H9 (cell line): ENCODE measurements at regions not wholly inside any gene's neighbourhood (a gene's known extent, or its start where the extent isn't known, plus 50 kb on each side); places are given as distances from the start of the nearest gene placed in this dataset.

Source experiments
- DNase-seq: peaks from one replicate; pipeline ENCODE4 v3.0.0-alpha.2; 2017
- H2AFZ ChIP-seq: one replicate; pipeline ENCODE4 v1.6.1; 2013; ENCODE audit warnings: mild to moderate bottlenecking, low read length, control low read depth, moderate library complexity
- H2AK5ac ChIP-seq: 2 replicates; pipeline ENCODE4 v1.6.1; 2013; ENCODE audit warnings: low read length, control low read depth, mixed read lengths; ENCODE audit not compliant: insufficient read length
- H2BK120ac ChIP-seq: one replicate; pipeline ENCODE4 v1.6.1; 2013; ENCODE audit warnings: low read depth, mild to moderate bottlenecking, low read length, control low read depth, inconsistent platforms; ENCODE audit not compliant: poor library complexity, severe bottlenecking
- H2BK12ac ChIP-seq: 2 replicates; pipeline ENCODE4 v1.6.1; 2013; ENCODE audit warnings: low read length, control low read depth, mixed read lengths, low read depth; ENCODE audit not compliant: insufficient read length
- H2BK15ac ChIP-seq: 2 replicates; pipeline ENCODE4 v1.6.1; 2013; ENCODE audit warnings: low read depth, low read length, control low read depth
- H2BK20ac ChIP-seq: one replicate; pipeline ENCODE4 v1.6.1; 2013; ENCODE audit warnings: low read depth, mild to moderate bottlenecking, low read length, control low read depth, inconsistent platforms; ENCODE audit not compliant: poor library complexity, severe bottlenecking
- H2BK5ac ChIP-seq: 2 replicates; pipeline ENCODE4 v1.6.1; 2013; ENCODE audit warnings: low read length, control low read depth, mixed read lengths; ENCODE audit not compliant: insufficient read length
- H3K14ac ChIP-seq: 2 replicates; pipeline ENCODE4 v1.6.1; 2013; ENCODE audit warnings: low read length, control low read depth; ENCODE audit not compliant: insufficient read depth
- H3K18ac ChIP-seq: 2 replicates; pipeline ENCODE4 v1.6.1; 2013; ENCODE audit warnings: low read depth, mild to moderate bottlenecking, mixed read lengths, low read length, control low read depth; ENCODE audit not compliant: insufficient read length
- H3K23ac ChIP-seq: 2 replicates; pipeline ENCODE4 v1.6.1; 2013; ENCODE audit warnings: low read length, control low read depth, mixed read lengths, low read depth; ENCODE audit not compliant: insufficient read length
- H3K23me2 ChIP-seq: 2 replicates; pipeline ENCODE4 v1.6.1; 2013; ENCODE audit warnings: low read depth, mild to moderate bottlenecking, mixed read lengths, low read length, control low read depth; ENCODE audit not compliant: insufficient read length, poor library complexity, severe bottlenecking
- H3K27ac ChIP-seq: 2 replicates; pipeline ENCODE4 v1.5.1; 2013; ENCODE audit warnings: low read length, control low read depth, mixed read lengths, low read depth; ENCODE audit not compliant: insufficient read length
- H3K27me3 ChIP-seq: 2 replicates; pipeline ENCODE4 v1.6.1; 2013; ENCODE audit warnings: low read length, control low read depth, inconsistent platforms; ENCODE audit not compliant: insufficient read depth
- H3K4ac ChIP-seq: 2 replicates; pipeline ENCODE4 v1.6.1; 2013; ENCODE audit warnings: low read depth, mild to moderate bottlenecking, control low read depth, inconsistent platforms, low read length, moderate library complexity
- H3K4me1 ChIP-seq: 2 replicates; pipeline ENCODE4 v1.6.1; 2013; ENCODE audit warnings: low read length, control low read depth, inconsistent platforms; ENCODE audit not compliant: insufficient read depth
- H3K4me2 ChIP-seq: 2 replicates; pipeline ENCODE4 v1.6.1; 2013; ENCODE audit warnings: low read length, control low read depth, mixed read lengths; ENCODE audit not compliant: insufficient read length, insufficient read depth
- H3K56ac ChIP-seq: 2 replicates; pipeline ENCODE4 v1.6.1; 2013; ENCODE audit warnings: low read depth, mild to moderate bottlenecking, mixed read lengths, low read length, control low read depth; ENCODE audit not compliant: insufficient read length
- H3K79me1 ChIP-seq: 2 replicates; pipeline ENCODE4 v1.6.1; 2013; ENCODE audit warnings: low read depth, mild to moderate bottlenecking, moderate library complexity, low read length, control low read depth, inconsistent platforms; ENCODE audit not compliant: insufficient read depth, poor library complexity, severe bottlenecking
- H3K79me2 ChIP-seq: 2 replicates; pipeline ENCODE4 v1.6.1; 2013; ENCODE audit warnings: low read length, control low read depth, inconsistent platforms; ENCODE audit not compliant: insufficient read depth
- H3K9ac ChIP-seq: 2 replicates; pipeline ENCODE4 v1.6.1; 2013; ENCODE audit warnings: low read length, control low read depth, mixed read lengths; ENCODE audit not compliant: insufficient read length; ENCODE audit errors: extremely low read depth
- H3K9me3 ChIP-seq: one replicate; pipeline ENCODE4 v1.6.1; 2013; ENCODE audit warnings: low read depth, low read length, inconsistent platforms; ENCODE audit not compliant: control insufficient read depth
- H3T11ph ChIP-seq: one replicate; pipeline ENCODE4 v1.6.1; 2013; ENCODE audit warnings: mild to moderate bottlenecking, low read length, control low read depth, inconsistent platforms
- H4K20me1 ChIP-seq: one replicate; pipeline ENCODE4 v1.6.1; 2013; ENCODE audit not compliant: control insufficient read depth, insufficient read length, insufficient read depth
- H4K5ac ChIP-seq: 2 replicates; pipeline ENCODE4 v1.6.1; 2013; ENCODE audit warnings: low read depth, mild to moderate bottlenecking, mixed read lengths, low read length, control low read depth; ENCODE audit not compliant: insufficient read length
- H4K8ac ChIP-seq: replicated peaks from 2 replicates; pipeline ENCODE4 v1.6.1; 2013; ENCODE audit warnings: low read length, control low read depth, mixed read lengths, low read depth; ENCODE audit not compliant: insufficient read length
- H4K91ac ChIP-seq: 2 replicates; pipeline ENCODE4 v1.6.1; 2013; ENCODE audit warnings: low read depth, mild to moderate bottlenecking, moderate library complexity, mixed read lengths, low read length, control low read depth; ENCODE audit not compliant: insufficient read length
- H3K27ac Mint-ChIP-seq, 3 experiments: 2 replicates in 2 of 3; 3 replicates in 1 of 3; pipeline ENCODE4 v1.8.0; 2020 to 2021; ENCODE audit warnings: mixed read lengths in 3 of 3, mild to moderate bottlenecking in 1 of 3, moderate library complexity in 1 of 3
- H3K27me3 Mint-ChIP-seq: 2 replicates; pipeline ENCODE4 v1.8.0; 2021; ENCODE audit warnings: low read depth, mild to moderate bottlenecking, moderate library complexity, mixed read lengths
- H3K36me3 Mint-ChIP-seq, 3 experiments: 2 replicates in 2 of 3; 3 replicates in 1 of 3; pipeline ENCODE4 v1.8.0; 2020 to 2021; ENCODE audit warnings: low read depth in 3 of 3, mixed read lengths in 3 of 3; ENCODE audit not compliant: insufficient read depth in 1 of 3
- H3K4me1 Mint-ChIP-seq, 2 experiments: 2 replicates each; pipeline ENCODE4 v1.8.0; 2020; ENCODE audit warnings: mixed read lengths in 2 of 2
- H3K4me3 Mint-ChIP-seq, 2 experiments: 2 replicates in 1 of 2; 3 replicates in 1 of 2; pipeline ENCODE4 v1.8.0; 2020 to 2021; ENCODE audit warnings: mild to moderate bottlenecking in 2 of 2, mixed read lengths in 2 of 2, moderate library complexity in 1 of 2
- H3K9me3 Mint-ChIP-seq, 2 experiments: 2 replicates in 1 of 2; 3 replicates in 1 of 2; pipeline ENCODE4 v1.8.0; 2020; ENCODE audit warnings: mild to moderate bottlenecking in 2 of 2, mixed read lengths in 2 of 2, moderate library complexity in 1 of 2
- CTCF ChIP-seq: fragments of 200-600 bp; sonication (generic); conservative IDR thresholded peaks from 3 replicates; pipeline ENCODE4 v1.8.0; 2021; ENCODE audit warnings: antibody characterized with exemption, mild to moderate bottlenecking

GRCh38 chr21:28781602-28782276, 210.9 kb downstream of the LTN1 start:
- no peaks in the 10 kb centered on the region for H3K4me1 ChIP-seq
- H3K79me2 ChIP-seq: no peaks in the 10 kb centered on the region
- peaks cover 6 to 8% (median 8%) of the 10 kb centered on the region in 3 experiments; a peak in 4 of 7 replicates for H3K36me3 Mint-ChIP-seq
- H3K9ac ChIP-seq: no peak overlapping the region
- no peak overlapping the region for H3K4me2 ChIP-seq
- no peak overlapping the region for H3T11ph ChIP-seq
- H3K4ac ChIP-seq: no peak overlapping the region
- no peak overlapping the region for H2BK5ac ChIP-seq
- H3K27me3 ChIP-seq: no peaks in the 10 kb centered on the region
- no peak overlapping the region for H2BK15ac ChIP-seq
- H3K23me2 ChIP-seq: no peaks in the 10 kb centered on the region
- no peak overlapping the region for H2BK12ac ChIP-seq
- 0 out of 7 replicates have a peak overlapping the region, but pooled peaks of 1 of the 3 experiments have one; percentile 18 for H3K27ac Mint-ChIP-seq
- H3K27ac ChIP-seq: no peak overlapping the region
- no peak for DNase-seq
- H3K27me3 Mint-ChIP-seq: no peaks in the 10 kb centered on the region
- H2AFZ ChIP-seq: no peak overlapping the region
- H2AK5ac ChIP-seq: no peak overlapping the region
- H4K20me1 ChIP-seq: no peaks in the 10 kb centered on the region
- H3K79me1 ChIP-seq: no peaks in the 10 kb centered on the region
- no peak overlapping the region for H3K23ac ChIP-seq
- H3K56ac ChIP-seq: no peak overlapping the region
- peak; percentile 61 for TF ChIP-seq CTCF
- H3K4me3 Mint-ChIP-seq: no peak overlapping the region
- H3K9me3 Mint-ChIP-seq: peaks cover 9 to 17% of the 10 kb centered on the region in 2 experiments; a peak in 4 of 5 replicates
- H3K18ac ChIP-seq: no peak overlapping the region
- no peak overlapping the region for H2BK120ac ChIP-seq
- H4K8ac ChIP-seq: no peak overlapping the region
- H4K5ac ChIP-seq: no peak overlapping the region
- no peak overlapping the region for H3K14ac ChIP-seq
- no peaks in the 10 kb centered on the region for H3K9me3 ChIP-seq
- no peak overlapping the region for H4K91ac ChIP-seq
- H3K4me1 Mint-ChIP-seq: 0 out of 4 replicates have a peak, but pooled peaks cover 0 to under 1% of the 10 kb centered on the region in 2 experiments
- no peak overlapping the region for H2BK20ac ChIP-seq
